GM19452 (cell line): ENCODE measurements at regions not wholly inside any gene's neighbourhood (a gene's known extent, or its start where the extent isn't known, plus 50 kb on each side); places are given as distances from the start of the nearest gene placed in this dataset.
"Not testable (repeated sequence)": the region's sequence is repeated elsewhere in the genome, so short reads cannot be mapped to it uniquely, and the experiment has no call there.

Source experiments
- ATAC-seq: cut with Tn5 transposase; IDR thresholded peaks from one replicate; pipeline ENCODE4 v1.9.1; 2021; ENCODE audit not compliant: unreplicated experiment

- ATAC-seq = no peak
These were observed 52.5 kb downstream of the RHOB start for GRCh38 chr2:20499387-20499786.

DNA sequence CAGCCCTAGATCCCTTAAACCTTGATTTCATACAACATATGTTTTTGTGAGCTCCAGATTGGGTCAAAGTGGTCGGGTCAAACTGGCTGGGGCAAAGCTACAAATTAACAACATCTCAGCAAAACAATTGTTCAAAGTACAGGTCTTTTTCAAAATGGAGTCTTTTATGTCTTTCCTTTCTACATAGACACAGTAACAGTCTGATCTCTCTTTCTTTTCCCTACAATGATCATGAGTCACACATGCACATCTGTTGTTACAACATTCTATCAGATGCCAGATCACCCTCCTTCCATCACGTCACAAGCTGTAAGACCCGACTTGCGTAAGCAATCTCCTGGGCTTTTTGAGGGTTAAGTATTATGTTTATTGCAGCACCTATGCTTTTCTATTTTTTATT lies 55.1 kb downstream of the RHOB start:
- no peak for ATAC-seq

- not testable (repeated sequence) for ATAC-seq
These were observed 55.6 kb downstream of the RHOB start for GRCh38 chr2:20502496-20502895.

- no peak for ATAC-seq
These were observed 57.3 kb downstream of the RHOB start for GRCh38 chr2:20504174-20504573.

DNA sequence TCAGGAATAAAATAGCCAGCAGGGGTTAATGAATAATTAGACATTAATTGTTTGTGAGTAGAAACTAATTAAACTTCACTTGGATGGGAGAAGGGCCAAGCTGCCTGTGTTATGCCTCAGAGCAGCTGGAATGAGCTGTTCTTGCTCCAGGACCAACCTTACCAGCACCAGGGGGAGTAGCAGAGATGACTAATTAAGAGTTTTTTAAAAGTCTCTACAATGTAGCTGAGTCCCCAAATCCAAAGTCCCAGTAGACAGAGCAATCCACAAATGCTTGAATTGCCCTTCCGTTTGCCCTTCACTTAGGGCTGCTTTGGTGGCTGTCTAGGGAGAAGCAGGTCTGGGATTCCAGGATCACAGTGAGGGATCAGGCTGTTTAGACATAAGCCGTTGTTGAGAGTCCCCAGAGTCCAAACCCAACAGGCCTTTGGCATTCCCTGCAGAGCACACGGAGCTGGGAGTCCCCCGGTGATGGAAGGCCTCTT lies 59.4 kb downstream of the RHOB start:
- ATAC-seq = no peak

DNA sequence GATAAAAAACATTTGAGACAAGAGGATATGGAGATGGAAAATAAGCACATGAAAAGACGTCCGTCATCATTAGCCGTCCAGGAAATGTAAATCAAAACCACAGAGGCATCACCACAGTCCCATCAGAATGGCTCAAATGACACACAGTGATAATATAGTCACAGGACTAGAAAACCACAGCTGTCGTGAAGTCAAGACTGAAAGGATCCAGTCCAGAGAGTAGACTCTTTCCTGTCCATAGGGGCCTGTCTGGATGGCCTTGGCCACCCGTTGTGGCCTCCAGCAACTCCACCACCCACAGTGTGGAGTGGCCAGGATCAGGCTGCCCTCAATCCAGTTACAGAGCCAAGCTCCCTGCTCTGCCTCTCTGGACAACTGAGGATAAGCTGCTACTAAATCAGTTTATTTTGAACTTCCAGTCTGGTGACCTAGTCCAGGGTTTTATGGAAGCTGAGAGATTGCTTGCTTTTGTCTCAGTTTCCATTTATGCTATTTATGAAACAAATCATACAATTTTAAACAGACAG lies 60.4 kb downstream of the RHOB start:
- peak; percentile 99 for ATAC-seq

- ATAC-seq = no peak
These were observed 60.8 kb downstream of the RHOB start for GRCh38 chr2:20507711-20508110.

DNA sequence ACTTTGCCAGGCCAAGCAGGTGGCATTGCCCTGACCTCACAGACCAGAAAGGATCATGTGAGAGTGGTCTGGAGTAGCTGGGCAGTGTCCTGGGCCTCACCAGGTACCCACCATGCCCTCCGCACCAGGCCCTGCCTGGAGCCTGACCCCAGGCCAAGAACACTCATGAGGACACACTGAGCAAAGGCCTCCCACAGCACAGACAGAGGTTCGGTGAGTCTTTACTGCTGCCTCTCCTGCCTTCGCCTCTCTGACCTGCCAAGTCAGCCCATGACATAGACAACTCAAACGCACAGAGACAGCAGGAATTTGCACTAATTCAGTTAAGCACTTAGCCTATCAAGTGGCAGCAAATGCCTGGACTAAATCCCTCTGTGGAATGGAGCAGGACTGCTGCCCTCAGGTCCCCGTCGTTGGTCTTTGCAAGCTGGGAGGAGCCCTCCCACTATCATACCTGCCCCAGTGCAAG lies 62.5 kb downstream of the RHOB start:
- no peak for ATAC-seq

GRCh38 chr2:20509770-20510490 lies 63.1 kb downstream of the RHOB start:
- no peak for ATAC-seq

GRCh38 chr2:20511130-20511529 lies 64.3 kb downstream of the RHOB start:
- no peak for ATAC-seq

- ATAC-seq = no peak
These were observed 65.3 kb downstream of the RHOB start for GRCh38 chr2:20512061-20512605.

GRCh38 chr2:20513946-20514345 lies 67.1 kb downstream of the RHOB start:
- ATAC-seq = no peak

GRCh38 chr2:20514596-20515269 lies 67.9 kb downstream of the RHOB start:
- no peak for ATAC-seq

- ATAC-seq = no peak
These were observed 68.7 kb downstream of the RHOB start for GRCh38 chr2:20515290-20516220.

DNA sequence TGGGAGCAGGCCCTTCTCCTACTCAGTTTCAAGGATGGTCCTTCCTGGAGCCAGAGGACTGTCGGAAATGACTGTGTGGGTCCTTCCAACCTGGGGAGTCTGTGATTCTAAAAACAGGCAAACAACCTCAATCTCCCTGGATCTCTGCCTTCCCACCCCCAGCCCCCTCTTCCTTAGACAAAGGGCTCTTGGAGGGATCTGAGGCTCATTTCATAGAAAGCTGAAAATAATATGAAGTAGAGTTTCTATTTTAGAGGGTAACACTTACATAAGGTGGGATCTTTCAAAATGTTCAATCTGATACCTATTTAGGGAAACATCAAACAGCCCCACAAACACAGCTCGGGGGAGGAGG lies 69.4 kb downstream of the RHOB start:
- no peak for ATAC-seq

- ATAC-seq = peak; percentile 93
These were observed 69.9 kb downstream of the RHOB start for GRCh38 chr2:20516646-20517341.

DNA sequence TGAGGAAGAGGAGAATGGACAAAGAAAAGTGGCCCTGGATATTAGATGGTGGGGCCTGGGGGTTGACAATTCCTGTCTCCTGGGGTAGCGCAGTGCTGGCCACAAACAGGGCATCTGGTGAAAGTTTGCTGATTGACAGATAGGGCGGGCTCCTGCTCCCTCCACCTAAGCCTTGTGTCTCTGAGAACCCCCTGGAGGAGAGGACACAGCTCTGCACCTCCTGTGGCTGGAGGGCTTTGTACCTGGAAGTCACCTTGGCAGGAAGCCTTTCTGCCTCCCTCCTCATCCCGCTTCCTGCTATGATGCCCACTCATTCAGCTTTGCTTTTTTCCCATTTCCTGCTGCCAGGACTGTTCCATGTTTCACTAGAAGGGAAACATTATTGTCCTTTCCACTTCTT lies 72.4 kb downstream of the RHOB start:
- no peak for ATAC-seq

- no peak for ATAC-seq
These were observed 73.3 kb downstream of the RHOB start for GRCh38 chr2:20520128-20520527.

DNA sequence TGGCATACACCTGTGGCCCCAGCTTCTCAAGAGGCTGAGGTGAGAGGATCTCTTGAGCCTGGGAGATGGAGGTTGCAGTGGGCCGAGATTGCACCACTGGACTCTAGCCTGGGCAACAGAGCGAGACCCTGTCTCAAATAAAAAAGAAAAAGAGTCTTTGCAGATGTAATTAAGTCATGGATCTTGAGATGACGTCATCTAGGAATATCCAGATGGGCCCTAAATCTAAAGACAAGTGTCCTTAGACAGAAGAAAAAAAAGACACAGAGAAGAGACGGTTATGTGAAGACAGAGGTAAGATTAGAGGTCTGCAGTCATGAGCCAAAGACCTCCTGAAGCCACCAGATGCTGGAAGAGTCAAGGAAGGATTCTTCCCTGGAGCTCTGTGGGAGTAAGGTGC lies 74.3 kb downstream of the RHOB start:
- ATAC-seq = no peak

GRCh38 chr2:20521682-20522189 lies 74.9 kb downstream of the RHOB start:
- no peak for ATAC-seq
